ENCODE measurements at regions not wholly inside any gene's neighbourhood (a gene's known extent, or its start where the extent isn't known, plus 50 kb on each side); places are given as distances from the start of the nearest gene placed in this dataset.

GRCh38 chr5:82387001-82387818 is 109.1 kb upstream of the RPS23 start (continued):
- 0 out of 2 replicates have a peak, but pooled peaks have one; percentile 23 for TF ChIP-seq SMC3 (IDR thresholded peaks at IDR 0.05; ENCODE audit: low read length)
- TF ChIP-seq SOX13 (IDR thresholded peaks at IDR 0.05): peak; percentile 78
- peak in 1 of 2 experiments; percentile 83; a peak in 2 of 4 replicates for TF ChIP-seq SOX13 (CRISPR knock-in tag; conservative IDR thresholded peaks at IDR 0.05 in 1 of 2, IDR thresholded peaks at IDR 0.05 in 1 of 2)
- no peak for TF ChIP-seq ZSCAN25 (CRISPR knock-in tag; IDR thresholded peaks at IDR 0.05)
- no peak for TF ChIP-seq ZNF333 (CRISPR knock-in tag; IDR thresholded peaks at IDR 0.05; ENCODE audit: borderline replicate concordance)
- no peak for TF ChIP-seq SRSF9 (IDR thresholded peaks at IDR 0.05; ENCODE audit: borderline replicate concordance, insufficient read depth, low read depth, low read length, poor library complexity, severe bottlenecking)
- TF ChIP-seq TFE3 (CRISPR knock-in tag; IDR thresholded peaks at IDR 0.05): peak; percentile 86
- TF ChIP-seq AHDC1 (CRISPR knock-in tag; IDR thresholded peaks at IDR 0.05; ENCODE audit: borderline replicate concordance): peak; percentile 93
- TF ChIP-seq MIXL1 (CRISPR knock-in tag; IDR thresholded peaks at IDR 0.05): peak; percentile 89
- TF ChIP-seq SIX1 (CRISPR knock-in tag; IDR thresholded peaks at IDR 0.05; ENCODE audit: borderline replicate concordance): peak; percentile 89
- TF ChIP-seq FOXA1 (IDR thresholded peaks at IDR 0.05): peak; percentile 77; the same call in 1 of the 2 replicates
- TF ChIP-seq FOXA1 (CRISPR knock-in tag; IDR thresholded peaks at IDR 0.05): peak; percentile 95
- TF ChIP-seq ZNF530 (CRISPR knock-in tag; IDR thresholded peaks at IDR 0.05; ENCODE audit: low read depth): no peak
- peak; percentile 71 for TF ChIP-seq NR2C2 (CRISPR knock-in tag; IDR thresholded peaks at IDR 0.05; ENCODE audit: borderline replicate concordance)
- peak; percentile 89; the same call in 1 of the 2 replicates for TF ChIP-seq RXRA (CRISPR knock-in tag; IDR thresholded peaks at IDR 0.05)
- TF ChIP-seq RCOR2 (CRISPR knock-in tag; IDR thresholded peaks at IDR 0.05): peak; percentile 94
- peak; percentile 92 for TF ChIP-seq HMG20B (CRISPR knock-in tag; conservative IDR thresholded peaks at IDR 0.05)
- TF ChIP-seq FOXK2 (IDR thresholded peaks at IDR 0.05): peak; percentile 34
- TF ChIP-seq KLF12 (CRISPR knock-in tag; IDR thresholded peaks at IDR 0.05; ENCODE audit: borderline replicate concordance): no peak
- TF ChIP-seq ZNF205 (CRISPR knock-in tag; IDR thresholded peaks at IDR 0.05): peak; percentile 68; the same call in 1 of the 2 replicates
- TF ChIP-seq ZNF607 (CRISPR knock-in tag; IDR thresholded peaks at IDR 0.05; ENCODE audit: borderline replicate concordance): no peak
- TF ChIP-seq SP140L (CRISPR knock-in tag; IDR thresholded peaks at IDR 0.05; ENCODE audit: borderline replicate concordance): no peak
- peak; percentile 88 for TF ChIP-seq PHF21A (CRISPR knock-in tag; IDR thresholded peaks at IDR 0.05)

Measured in HepG2 (cell line).